ENCODE measurements at regions not wholly inside any gene's neighbourhood (a gene's known extent, or its start where the extent isn't known, plus 50 kb on each side); places are given as distances from the start of the nearest gene placed in this dataset.

- TF ChIP-seq POLR2AphosphoS5 (IDR thresholded peaks at IDR 0.05) (no peak), EP300 (IDR thresholded peaks at IDR 0.05) (no peak), CTCF (IDR thresholded peaks at IDR 0.05) (no peak), POLR2A (IDR thresholded peaks at IDR 0.05) (no peak)
Observed at GRCh38 chr21:20315042-20315441, 683.2 kb upstream of the NCAM2 start.
